HG03558 (cell line): ENCODE measurements at regions not wholly inside any gene's neighbourhood (a gene's known extent, or its start where the extent isn't known, plus 50 kb on each side); places are given as distances from the start of the nearest gene placed in this dataset.

Source experiments
- ATAC-seq: cut with Tn5 transposase; IDR thresholded peaks from one replicate; pipeline ENCODE4 v1.9.1; 2021; ENCODE audit warnings: moderate number of reproducible peaks; ENCODE audit not compliant: unreplicated experiment; ENCODE audit errors: extremely low read depth

- ATAC-seq, result no peak
Observed at GRCh38 chr11:82676483-82677094, 57.1 kb downstream of the FAM181B start.

- ATAC-seq, result no peak
Observed at GRCh38 chr11:82675838-82676237, 57.8 kb downstream of the FAM181B start.

GRCh38 chr11:82673631-82674030, 60.0 kb downstream of the FAM181B start:
- ATAC-seq, result no peak

- no peak for ATAC-seq
Observed at GRCh38 chr11:82671451-82671850, 62.2 kb downstream of the FAM181B start.

GRCh38 chr11:82663535-82663934, 70.1 kb downstream of the FAM181B start:
- ATAC-seq, result no peak

GRCh38 chr11:82653752-82654151, 79.9 kb downstream of the FAM181B start:
- ATAC-seq, result no peak

- ATAC-seq, result no peak
Observed at GRCh38 chr11:82639251-82639650, 94.4 kb downstream of the FAM181B start.

- no peak for ATAC-seq
Observed at GRCh38 chr11:82636615-82637014, 97.0 kb downstream of the FAM181B start.

GRCh38 chr11:82634091-82634490, 99.6 kb downstream of the FAM181B start:
- ATAC-seq, result no peak

- ATAC-seq, result peak; percentile 56
Observed at GRCh38 chr11:82631722-82632630, 101.7 kb downstream of the FAM181B start.

GRCh38 chr11:82610671-82611070, 123.0 kb downstream of the FAM181B start:
- no peak for ATAC-seq

- ATAC-seq, result no peak
Observed at GRCh38 chr11:82606738-82607137, 126.9 kb downstream of the FAM181B start.

GRCh38 chr11:82601711-82602110, 132.0 kb downstream of the FAM181B start:
- no peak for ATAC-seq

- ATAC-seq, result no peak
Observed at GRCh38 chr11:82599836-82600235, 133.8 kb downstream of the FAM181B start.

GRCh38 chr11:82586581-82586980, 147.1 kb downstream of the FAM181B start:
- no peak for ATAC-seq

GRCh38 chr11:82577246-82577645, 156.4 kb downstream of the FAM181B start:
- no peak for ATAC-seq

- ATAC-seq, result no peak
Observed at GRCh38 chr11:82560836-82561235, 172.8 kb downstream of the FAM181B start.

GRCh38 chr11:82559609-82560008, 174.1 kb downstream of the FAM181B start:
- ATAC-seq, result no peak

- peak; percentile 99 for ATAC-seq
Observed at GRCh38 chr11:82557274-82557673, 176.4 kb downstream of the FAM181B start.

- no peak for ATAC-seq
Observed at GRCh38 chr11:82556210-82556609, 177.5 kb downstream of the FAM181B start.

GRCh38 chr11:82546661-82547557, 186.8 kb downstream of the FAM181B start:
- ATAC-seq, result no peak
